A549 (cell line): ENCODE measurements at regions not wholly inside any gene's neighbourhood (a gene's known extent, or its start where the extent isn't known, plus 50 kb on each side); places are given as distances from the start of the nearest gene placed in this dataset.

Source experiments
- ATAC-seq, 2 experiments: fragments of 200-7000 bp in 1 of 2; fragments of >200 bp in 1 of 2; cut with Nextera tagmentation in 1 of 2; cut with Tn5 transposase in 1 of 2; 3 replicates each; pipeline versions ENCODE4 v1.8.0 to v1.9.1; 2018 to 2020; ENCODE audit warnings: mild to moderate bottlenecking in 1 of 2, moderate library complexity in 1 of 2
- CTCF ChIA-PET: fragments of 300-600 bp; sonication (Branson Sonifier 250); formaldehyde crosslinking; extraction: SDS; loops from one replicate; lab custom pipeline; 2021; ENCODE audit warnings: antibody characterized with exemption, inconsistent platforms; lab: Yijun Ruan, JAX
- POLR2A ChIA-PET: fragments of 350-600 bp; formaldehyde crosslinking; extraction: SDS; loops from one replicate; lab custom pipeline; 2021; ENCODE audit warnings: antibody characterized with exemption, inconsistent platforms; lab: Yijun Ruan, JAX
- DNase-seq, 2 experiments: peaks; one replicate each; pipeline versions ENCODE4 v3.0.0 to v3.0.0-alpha.2; 2011 to 2016; ENCODE audit warnings: low read depth in 1 of 2, low spot score in 1 of 2
- FAIRE-seq: peaks from 2 replicates; lab custom pipeline; 2011; peaks lifted over from hg19 to GRCh38; lab: Jason Lieb, UNC
- H3K27ac ChIP-seq, 2 experiments: fragments of >200 bp; sonication (Bioruptor Twin); formaldehyde crosslinking; 3 replicates each; pipeline ENCODE4 v1.5.1; 2016 to 2017
- H3K4me1 ChIP-seq: fragments of >200 bp; sonication (Bioruptor Twin); formaldehyde crosslinking; 3 replicates; pipeline ENCODE4 v1.6.1; 2016
- H3K4me2 ChIP-seq: fragments of >200 bp; sonication (Bioruptor Twin); formaldehyde crosslinking; 3 replicates; pipeline ENCODE4 v1.6.1; 2016
- H3K4me3 ChIP-seq: fragments of >200 bp; sonication (Bioruptor Twin); formaldehyde crosslinking; 3 replicates; pipeline ENCODE4 v1.5.1; 2016
- H3K9me3 ChIP-seq: fragments of >200 bp; sonication (Bioruptor Twin); formaldehyde crosslinking; 3 replicates; pipeline ENCODE4 v1.6.1; 2016
- BHLHE40 ChIP-seq: IDR thresholded peaks from 2 replicates; pipeline ENCODE4 v1.6.1; 2012; ENCODE audit warnings: low read depth, low read length, inconsistent platforms
- CEBPB ChIP-seq, 2 experiments: fragments of >200 bp in 1 of 2; sonication (Bioruptor Twin) in 1 of 2; formaldehyde crosslinking in 1 of 2; IDR thresholded peaks; 2 replicates each; pipeline ENCODE4 v1.6.1; 2012 to 2016
- EHMT2 ChIP-seq: fragments of 200-600 bp; sonication (generic); IDR thresholded peaks from 2 replicates; pipeline ENCODE4 v1.6.1; 2016; ENCODE audit warnings: antibody characterized with exemption, low read depth, mild to moderate bottlenecking, moderate library complexity
- ELK1 ChIP-seq: fragments of 150-350 bp; IDR thresholded peaks from 2 replicates; pipeline ENCODE4 v1.6.1; 2014; ENCODE audit warnings: low read depth, mild to moderate bottlenecking, low read length
- ESRRA ChIP-seq: fragments of 150-350 bp; IDR thresholded peaks from 2 replicates; pipeline ENCODE4 v1.6.1; 2014; ENCODE audit warnings: mild to moderate bottlenecking, low read length, borderline replicate concordance
- FOXS1 ChIP-seq: fragments of 250-450 bp; sonication (Bioruptor Pico); IDR thresholded peaks from 2 replicates; pipeline ENCODE4 v1.5.0; 2020; ENCODE audit warnings: mild to moderate bottlenecking, moderate library complexity
- HDAC2 ChIP-seq: fragments of 200-600 bp; sonication (generic); IDR thresholded peaks from 2 replicates; pipeline ENCODE4 v1.6.1; 2016
- HES2 ChIP-seq: fragments of >200 bp; sonication (Bioruptor Twin); formaldehyde crosslinking; IDR thresholded peaks from 2 replicates; pipeline ENCODE4 v1.6.1; 2016
- HMGXB4 ChIP-seq: fragments of 250-450 bp; sonication (Bioruptor Pico); IDR thresholded peaks from 2 replicates; pipeline ENCODE4 v1.5.0; 2021; ENCODE audit warnings: mild to moderate bottlenecking, moderate library complexity, borderline replicate concordance
- HOXA7 ChIP-seq: fragments of 250-450 bp; sonication (Bioruptor Pico); IDR thresholded peaks from 2 replicates; pipeline ENCODE4 v1.5.0; 2020; ENCODE audit warnings: mild to moderate bottlenecking, moderate library complexity
- HOXB5 ChIP-seq: fragments of 250-450 bp; sonication (Bioruptor Pico); IDR thresholded peaks from 2 replicates; pipeline ENCODE4 v1.5.0; 2020; ENCODE audit warnings: mild to moderate bottlenecking, moderate library complexity
- KDM5A ChIP-seq: fragments of 200-600 bp; sonication (generic); IDR thresholded peaks from 2 replicates; pipeline ENCODE4 v1.6.1; 2016; ENCODE audit warnings: antibody characterized with exemption, mild to moderate bottlenecking
- MAZ ChIP-seq: fragments of 150-350 bp; IDR thresholded peaks from 2 replicates; pipeline ENCODE4 v1.6.1; 2014; ENCODE audit warnings: antibody characterized with exemption, low read depth, low read length, borderline replicate concordance
- NFE2L2 ChIP-seq: fragments of 150-350 bp; conservative IDR thresholded peaks from 2 replicates; pipeline ENCODE4 v1.6.1; 2014; ENCODE audit warnings: low read length
- POLR2A ChIP-seq: IDR thresholded peaks from 2 replicates; pipeline ENCODE4 v1.6.1; 2012; ENCODE audit warnings: mild to moderate bottlenecking, low read length
- POLR2AphosphoS2 ChIP-seq: conservative IDR thresholded peaks from 2 replicates; pipeline ENCODE4 v1.6.1; 2012; ENCODE audit warnings: low read length, improper control_type of control experiment, inconsistent platforms
- RARB ChIP-seq: fragments of 250-450 bp; sonication (Bioruptor Pico); IDR thresholded peaks from 2 replicates; pipeline ENCODE4 v1.8.0; 2021; ENCODE audit warnings: mild to moderate bottlenecking, moderate library complexity
- RNF2 ChIP-seq: fragments of 200-600 bp; sonication (generic); IDR thresholded peaks from 2 replicates; pipeline ENCODE4 v1.6.1; 2016; ENCODE audit warnings: low read depth, mild to moderate bottlenecking, antibody characterized with exemption, moderate library complexity, borderline replicate concordance
- SMC3 ChIP-seq: fragments of >200 bp; sonication (Bioruptor Twin); formaldehyde crosslinking; IDR thresholded peaks from 3 replicates; pipeline ENCODE4 v1.6.1; 2018; ENCODE audit warnings: inconsistent platforms
- TFCP2L1 ChIP-seq: fragments of 250-450 bp; sonication (Bioruptor Pico); IDR thresholded peaks from 2 replicates; pipeline ENCODE4 v1.5.0; 2021; ENCODE audit warnings: mild to moderate bottlenecking
- ZFP36 ChIP-seq: fragments of 450-650 bp; IDR thresholded peaks from 2 replicates; pipeline ENCODE4 v1.6.1; 2014; ENCODE audit warnings: borderline replicate concordance; ENCODE audit not compliant: partially characterized antibody
- ZNF302 ChIP-seq: fragments of 250-450 bp; sonication (Bioruptor Pico); IDR thresholded peaks from 2 replicates; pipeline ENCODE4 v1.9.0; 2021; ENCODE audit warnings: inconsistent platforms, mild to moderate bottlenecking, moderate library complexity
- WGBS: methylation state at CpG from one replicate; pipeline ENCODE4 v1.1.6; 2017; ENCODE audit errors: missing lambda C conversion rate; 5-methylcytosine and 5-hydroxymethylcytosine counted together

- ATAC-seq: no peak
- FAIRE-seq: no peak
- no peak for TF ChIP-seq KDM5A
- TF ChIP-seq HDAC2: no peak
- TF ChIP-seq ZNF302 (CRISPR knock-in tag): no peak
- TF ChIP-seq CEBPB (IDR thresholded peaks at IDR 0.05): no peak
- TF ChIP-seq HOXA7 (CRISPR knock-in tag): no peak
- TF ChIP-seq POLR2A: no peak
- Histone ChIP-seq H3K4me2 (no peak overlapping the region), H3K4me1 (no peaks in the 10 kb centered on the region), H3K9me3 (no peaks in the 10 kb centered on the region), H3K4me3 (no peak overlapping the region), H3K27ac (no peak overlapping the region)
- 46% methylated on average over 7 of the region's 9 CpGs for WGBS
- CTCF ChIA-PET: no interaction called here
- no peak for DNase-seq
- POLR2A ChIA-PET: no interaction called here
Measured at GRCh38 chr22:47543447-47543846, 781.0 kb downstream of the TBC1D22A start.

GRCh38 chr22:47540011-47540410, 777.6 kb downstream of the TBC1D22A start:
- H3K27ac ChIP-seq: no peak overlapping the region
- ChIA-PET CTCF (interaction anchor here (0.7 to 1.3 kb wide), 2 partner anchors 46 to 736 kb away, joined by 3 read pairs; no protein-coding TSS in a partner anchor), POLR2A (no interaction called here)
- H3K4me1 ChIP-seq: no peaks in the 10 kb centered on the region
- H3K4me3 ChIP-seq: no peak overlapping the region
- peak in 1 of 2 experiments; percentile 10 for DNase-seq
- no peaks in the 10 kb centered on the region for H3K9me3 ChIP-seq
- FAIRE-seq: no peak
- WGBS: 0% methylated on average over 1 of the region's 4 CpGs
- no peak overlapping the region for H3K4me2 ChIP-seq
- ATAC-seq: 0 out of 6 replicates have a peak, but pooled peaks of 1 of the 2 experiments have one; percentile 31
- TF ChIP-seq ZNF302 (CRISPR knock-in tag): no peak
- TF ChIP-seq ESRRA: no peak
- TF ChIP-seq HOXB5 (CRISPR knock-in tag): no peak

GRCh38 chr22:47539374-47539773, 776.9 kb downstream of the TBC1D22A start:
- Histone ChIP-seq H3K27ac (no peak overlapping the region), H3K4me1 (no peaks in the 10 kb centered on the region), H3K4me2 (no peak overlapping the region), H3K9me3 (no peaks in the 10 kb centered on the region), H3K4me3 (no peak overlapping the region)
- FAIRE-seq (no peak), ATAC-seq (no peak), DNase-seq (no peak)
- 86% methylated on average over 12 of the region's 12 CpGs for WGBS
- CTCF ChIA-PET: no interaction called here
- POLR2A ChIA-PET: no interaction called here
- TF ChIP-seq ZFP36: no peak
- no peak for TF ChIP-seq POLR2AphosphoS2
- TF ChIP-seq SMC3: no peak
- no peak for TF ChIP-seq HMGXB4
- no peak for TF ChIP-seq RARB
- TF ChIP-seq ELK1: no peak
- no peak for TF ChIP-seq FOXS1 (CRISPR knock-in tag)
- no peak for TF ChIP-seq EHMT2
- TF ChIP-seq BHLHE40: no peak
- TF ChIP-seq, all 56 proteins: peak for 0

GRCh38 chr22:47535681-47536080, 773.2 kb downstream of the TBC1D22A start:
- Histone ChIP-seq H3K27ac (no peak overlapping the region), H3K4me1 (no peaks in the 10 kb centered on the region), H3K4me3 (no peak overlapping the region)
- CTCF ChIA-PET: no interaction called here
- no peak for FAIRE-seq
- no peak for ATAC-seq
- TF ChIP-seq MAZ: no peak
- no peak for TF ChIP-seq HES2
- TF ChIP-seq NFE2L2: no peak
- no peak for TF ChIP-seq TFCP2L1 (CRISPR knock-in tag)
- TF ChIP-seq KDM5A: no peak
- TF ChIP-seq RNF2: no peak
- TF ChIP-seq, all 56 proteins: peak for 0
- DNase-seq: no peak
- WGBS: 61% methylated on average over 12 of the region's 13 CpGs
- Histone ChIP-seq H3K4me2 (no peak overlapping the region), H3K9me3 (no peaks in the 10 kb centered on the region)
- POLR2A ChIA-PET: no interaction called here
